GM10248 (cell line): ENCODE measurements at regions not wholly inside any gene's neighbourhood (a gene's known extent, or its start where the extent isn't known, plus 50 kb on each side); places are given as distances from the start of the nearest gene placed in this dataset.

Experiments used
- CTCF ChIA-PET: fragments of 300-600 bp; sonication (Branson Sonifier 250); formaldehyde crosslinking; extraction: SDS; loops from one replicate; lab custom pipeline; 2021; ENCODE audit warnings: antibody characterized with exemption; lab: Yijun Ruan, JAX
- POLR2A ChIA-PET: fragments of 350-650 bp; sonication (Branson Sonifier 250); formaldehyde crosslinking; extraction: SDS; loops from one replicate; lab custom pipeline; 2020; ENCODE audit warnings: antibody characterized with exemption; lab: Yijun Ruan, JAX
- DNase-seq: peaks from one replicate; pipeline ENCODE4 v3.0.0; 2012; ENCODE audit errors: extremely low spot score
- TF ChIP-seq, protein P1 (sequence below): IDR thresholded peaks from 2 replicates; pipeline ENCODE4 v1.5.1; 2012; ENCODE audit warnings: mild to moderate bottlenecking, low read depth; ENCODE audit errors: extremely low read depth, missing control alignments, control extremely low read depth

DNA sequence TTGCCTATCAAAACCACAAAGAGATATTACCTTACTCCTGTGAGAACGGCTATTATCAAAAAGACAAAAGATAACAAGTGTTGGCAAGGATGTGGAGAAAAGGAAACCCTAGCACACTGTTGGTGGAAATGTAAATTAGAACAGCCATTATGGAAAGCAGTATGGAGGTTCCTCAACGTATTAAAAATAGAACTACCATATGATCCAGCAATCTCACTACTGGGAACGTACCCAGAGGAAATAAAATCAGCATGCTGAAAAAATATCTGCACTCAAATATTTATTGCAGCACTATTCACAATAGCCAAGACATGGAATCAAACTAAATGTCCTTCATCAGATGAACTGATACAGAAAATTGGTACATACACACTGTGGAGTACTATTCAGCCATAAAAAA, 149.4 kb upstream of the MLN start:
- no peak for DNase-seq
- CTCF ChIA-PET, result no interaction called here
- TF ChIP-seq, protein P1, sequence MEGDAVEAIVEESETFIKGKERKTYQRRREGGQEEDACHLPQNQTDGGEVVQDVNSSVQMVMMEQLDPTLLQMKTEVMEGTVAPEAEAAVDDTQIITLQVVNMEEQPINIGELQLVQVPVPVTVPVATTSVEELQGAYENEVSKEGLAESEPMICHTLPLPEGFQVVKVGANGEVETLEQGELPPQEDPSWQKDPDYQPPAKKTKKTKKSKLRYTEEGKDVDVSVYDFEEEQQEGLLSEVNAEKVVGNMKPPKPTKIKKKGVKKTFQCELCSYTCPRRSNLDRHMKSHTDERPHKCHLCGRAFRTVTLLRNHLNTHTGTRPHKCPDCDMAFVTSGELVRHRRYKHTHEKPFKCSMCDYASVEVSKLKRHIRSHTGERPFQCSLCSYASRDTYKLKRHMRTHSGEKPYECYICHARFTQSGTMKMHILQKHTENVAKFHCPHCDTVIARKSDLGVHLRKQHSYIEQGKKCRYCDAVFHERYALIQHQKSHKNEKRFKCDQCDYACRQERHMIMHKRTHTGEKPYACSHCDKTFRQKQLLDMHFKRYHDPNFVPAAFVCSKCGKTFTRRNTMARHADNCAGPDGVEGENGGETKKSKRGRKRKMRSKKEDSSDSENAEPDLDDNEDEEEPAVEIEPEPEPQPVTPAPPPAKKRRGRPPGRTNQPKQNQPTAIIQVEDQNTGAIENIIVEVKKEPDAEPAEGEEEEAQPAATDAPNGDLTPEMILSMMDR, result no peak
- POLR2A ChIA-PET, result no interaction called here

DNA sequence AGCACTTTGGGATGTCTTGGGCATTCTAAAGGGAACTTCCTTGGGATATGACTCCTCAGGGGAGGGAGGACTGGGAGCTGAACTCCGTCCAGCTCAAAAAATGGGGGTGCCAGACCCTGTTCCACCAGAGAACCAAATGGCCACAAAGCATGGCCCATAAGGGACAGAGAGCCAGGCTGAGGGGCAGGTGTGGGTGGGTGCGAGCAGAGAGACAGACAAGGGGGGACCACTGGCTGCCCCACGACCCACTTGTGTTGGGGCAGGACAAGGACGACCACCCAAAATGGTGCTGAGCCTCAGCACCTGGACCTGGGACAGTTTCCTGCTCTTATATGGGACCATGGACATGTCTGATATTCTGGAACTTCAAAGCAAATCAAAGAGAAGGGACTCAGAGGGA, 148.2 kb upstream of the MLN start:
- TF ChIP-seq, protein P1, result no peak

DNA sequence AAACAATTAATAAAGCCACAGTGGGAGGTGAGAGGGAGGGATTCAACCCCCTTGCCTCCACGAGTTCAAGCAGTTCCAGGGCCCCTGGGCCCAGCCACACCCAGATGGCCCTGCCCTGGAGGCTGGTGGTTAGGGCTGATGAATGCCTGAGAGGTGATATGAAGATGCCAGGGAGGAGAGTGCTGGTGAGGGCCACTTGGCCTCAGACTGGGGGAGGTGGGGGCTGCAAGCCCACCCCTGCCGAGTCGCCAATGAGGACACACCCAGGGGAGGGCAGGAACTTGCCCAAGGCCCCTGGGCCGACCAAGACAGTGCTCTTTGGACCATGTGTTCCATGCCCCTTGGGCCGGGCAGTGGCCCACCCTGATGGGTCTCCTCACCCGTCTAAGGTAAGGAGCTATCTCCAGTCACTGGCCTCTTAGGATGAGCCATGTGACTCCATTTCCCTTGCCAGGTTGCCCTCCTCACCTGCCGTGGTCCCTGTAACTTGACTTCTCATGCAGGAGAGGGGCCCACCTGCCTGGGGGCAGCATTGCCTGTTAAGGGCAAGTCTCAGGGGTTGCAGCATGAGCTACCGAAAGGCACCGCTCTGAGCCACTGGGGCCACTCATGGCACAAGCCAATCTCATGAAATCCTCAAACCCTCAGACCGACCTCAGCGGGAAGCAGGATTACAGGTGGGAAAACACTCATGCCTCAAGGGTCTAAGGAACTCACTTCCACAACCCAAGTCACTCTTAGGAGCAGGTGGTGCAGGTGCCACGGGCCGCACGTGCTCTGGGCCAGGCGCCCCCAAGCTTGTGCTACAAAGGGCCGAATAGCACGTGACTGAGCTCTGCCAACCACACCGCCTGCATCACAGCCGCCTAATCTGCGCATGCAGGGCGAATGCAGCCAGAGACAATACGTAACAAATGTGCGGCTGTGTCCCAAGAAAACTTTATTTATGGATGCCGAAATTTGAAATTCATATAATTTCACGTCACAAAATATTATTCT, 147.4 kb upstream of the MLN start:
- CTCF ChIA-PET, result no interaction called here
- TF ChIP-seq, protein P1, result no peak
- DNase-seq, result no peak
- POLR2A ChIA-PET, result no interaction called here

More for the DNA sequence above, 148.2 kb upstream of the MLN start:
- POLR2A ChIA-PET, result no interaction called here
- CTCF ChIA-PET, result interaction anchor here (0.7 kb wide), 1 partner anchor 75 kb away, joined by 3 read pairs; no protein-coding TSS in a partner anchor
- no peak for DNase-seq

DNA sequence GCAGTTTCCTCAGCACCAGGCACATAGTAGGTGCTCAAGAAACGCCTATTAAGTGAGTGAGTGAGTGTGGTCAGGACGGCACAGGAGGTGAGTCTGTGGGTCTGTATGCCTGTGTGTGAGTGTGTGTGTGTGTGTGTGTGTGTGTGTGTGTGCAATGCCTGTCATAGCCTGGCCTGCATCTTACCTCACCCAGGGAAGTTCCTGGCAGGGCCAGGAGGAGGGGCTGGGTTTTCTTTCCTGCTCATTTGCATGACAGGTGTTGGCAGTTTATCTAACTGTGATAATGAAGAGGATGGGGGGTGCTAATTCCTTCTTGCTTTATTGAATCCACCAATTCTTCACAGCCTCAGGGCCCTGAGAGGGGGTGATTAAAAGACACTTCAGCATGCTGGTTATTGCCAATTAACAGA, 146.7 kb upstream of the MLN start:
- no peak for DNase-seq
- ChIA-PET CTCF (interaction anchor here (3.2 kb wide), 1 partner anchor 8 kb away, joined by 13 read pairs; no protein-coding TSS in a partner anchor), POLR2A (no interaction called here)
- TF ChIP-seq, protein P1, result no peak

DNA sequence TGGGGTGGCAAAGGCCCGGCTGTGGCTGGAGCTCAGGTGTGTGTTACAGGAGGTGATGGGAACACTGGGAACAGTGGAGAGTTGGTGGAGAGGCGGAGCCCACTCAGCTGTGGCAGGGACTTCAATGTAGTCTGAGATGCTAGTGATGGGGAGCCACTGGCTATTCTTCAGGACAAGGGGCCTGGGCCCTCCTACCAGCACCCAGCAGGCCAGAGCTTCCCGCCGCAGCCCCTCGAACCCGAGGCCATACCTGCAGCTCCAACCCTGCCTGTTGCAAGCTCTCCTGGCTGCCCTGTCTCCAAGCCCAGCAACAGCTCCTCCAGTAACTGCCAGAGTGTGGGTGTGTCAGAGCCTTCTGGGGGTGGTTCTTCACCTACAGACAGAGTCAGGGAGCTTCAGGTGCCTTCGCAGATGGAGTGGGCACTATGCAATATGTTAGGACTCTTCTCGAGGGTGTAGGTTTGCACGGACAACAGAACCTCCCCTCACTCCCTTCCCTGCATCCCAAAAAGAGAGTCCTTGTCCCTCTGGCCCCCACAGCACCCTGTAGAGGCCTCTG, 146.2 kb upstream of the MLN start:
- DNase-seq, result no peak
- ChIA-PET POLR2A (no interaction called here), CTCF (interaction anchor here (0.8 to 3.2 kb wide), 2 partner anchors 8 to 71 kb away, joined by 3 to 13 read pairs; no protein-coding TSS in a partner anchor)
- TF ChIP-seq, protein P1, result no peak

DNA sequence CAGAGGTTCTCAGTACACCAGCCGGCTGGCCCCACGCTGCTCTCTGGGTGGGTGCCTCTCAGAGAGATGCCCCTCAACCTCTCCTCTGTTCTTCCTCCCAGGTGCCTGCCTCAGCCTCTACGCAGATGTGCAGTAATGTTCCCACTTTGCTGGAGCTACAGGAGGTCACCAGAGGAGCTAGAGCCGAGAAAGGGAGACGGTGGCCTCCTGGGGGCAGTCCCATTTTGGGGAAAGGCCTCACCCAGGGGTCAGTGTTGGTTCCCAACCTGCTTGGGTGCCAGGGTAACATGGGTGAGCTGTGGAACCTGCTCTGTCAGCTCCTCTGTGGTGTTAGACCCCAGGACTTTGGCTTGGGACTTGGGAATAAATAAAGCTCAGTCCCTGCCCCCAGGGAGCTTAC, 145.3 kb upstream of the MLN start:
- no peak for DNase-seq
- ChIA-PET POLR2A (no interaction called here), CTCF (interaction anchor here (0.8 to 3.2 kb wide), 3 partner anchors 9 to 177 kb away, joined by 3 to 13 read pairs (median 8); no protein-coding TSS in a partner anchor)
- TF ChIP-seq, protein P1, result no peak
